K562 (cell line): ENCODE measurements at regions not wholly inside any gene's neighbourhood (a gene's known extent, or its start where the extent isn't known, plus 50 kb on each side); places are given as distances from the start of the nearest gene placed in this dataset.

Experiments
- ATAC-seq: fragments of 200-7000 bp; cut with Tn5 transposase; 3 replicates; pipeline ENCODE4 v1.9.1; 2020; ENCODE audit warnings: moderate library complexity
- BruUV-seq: library from RNA; stranded (reverse); fragments of 400-500 nt; replicated peaks from 2 replicates; lab custom pipeline; 2021; lab: Mats Ljungman, UMichigan
- CTCF ChIA-PET: fragments of 300-600 bp; formaldehyde crosslinking; extraction: SDS; loops from one replicate; lab custom pipeline; 2021; ENCODE audit warnings: low intra/inter-chr PET ratio; lab: Yijun Ruan, JAX
- POLR2A ChIA-PET: fragments of 300-600, 350-650 bp; sonication (Branson Sonifier 250); formaldehyde crosslinking; extraction: SDS; loops from one replicate; lab custom pipeline; 2021; ENCODE audit warnings: antibody characterized with exemption, inconsistent platforms; lab: Yijun Ruan, JAX
- DNase-seq, 4 experiments: peaks; one replicate each; pipeline versions ENCODE4 v3.0.0 to v3.0.0-alpha.2; 2011 to 2018; ENCODE audit warnings: low spot score in 3 of 4, mixed read lengths in 3 of 4; ENCODE audit errors: extremely low read depth in 1 of 4
- FAIRE-seq: peaks from 2 replicates; lab custom pipeline; 2011; peaks lifted over from hg19 to GRCh38; lab: Jason Lieb, UNC
- H2AFZ ChIP-seq: 2 replicates; pipeline ENCODE4 v1.6.0; 2011; ENCODE audit warnings: low read depth, low read length, control low read depth, inconsistent platforms
- H3K27ac ChIP-seq: fragments of 200-600 bp; 3 replicates; pipeline ENCODE4 v1.8.0; 2011; ENCODE audit warnings: low read depth, mild to moderate bottlenecking, control low read depth, inconsistent platforms, low read length, moderate library complexity, mixed read lengths; ENCODE audit errors: extremely low read depth
- H3K27me3 ChIP-seq, 2 experiments: fragments of 300-600 bp in 1 of 2; 2 replicates in 1 of 2; 3 replicates in 1 of 2; pipeline versions ENCODE4 v1.6.0 to v1.8.0; 2011; ENCODE audit warnings: inconsistent platforms in 2 of 2, low read length in 2 of 2, mild to moderate bottlenecking in 1 of 2, mixed read lengths in 1 of 2, moderate library complexity in 1 of 2; ENCODE audit not compliant: control insufficient read depth in 2 of 2, insufficient read depth in 2 of 2
- H3K36me3 ChIP-seq: fragments of 300-600 bp; 3 replicates; pipeline ENCODE4 v1.8.0; 2011; ENCODE audit warnings: mild to moderate bottlenecking, low read length, inconsistent platforms; ENCODE audit not compliant: control insufficient read depth, insufficient read depth
- H3K4me1 ChIP-seq, 2 experiments: fragments of 200-600 bp in 1 of 2; replicated peaks in 1 of 2; 2 replicates in 1 of 2; 3 replicates in 1 of 2; pipeline versions ENCODE4 v1.5.1 to v1.8.0; 2011; ENCODE audit warnings: inconsistent platforms in 2 of 2, low read length in 2 of 2, mild to moderate bottlenecking in 1 of 2, mixed read lengths in 1 of 2, moderate library complexity in 1 of 2; ENCODE audit not compliant: control insufficient read depth in 2 of 2, insufficient read depth in 2 of 2
- H3K4me2 ChIP-seq: 2 replicates; pipeline ENCODE4 v1.6.1; 2011; ENCODE audit warnings: low read length, control low read depth, inconsistent platforms, mixed read lengths; ENCODE audit not compliant: insufficient read depth
- H3K4me3 ChIP-seq: fragments of 200-600 bp; sonication (generic), shearing (Covaris generic); 2 replicates; pipeline ENCODE4 v1.5.1; 2016; ENCODE audit warnings: control low read depth, inconsistent platforms
- H3K79me2 ChIP-seq: fragments of 200-600 bp; 3 replicates; pipeline ENCODE4 v1.8.0; 2011; ENCODE audit warnings: low read length, inconsistent platforms; ENCODE audit not compliant: control insufficient read depth, insufficient read depth
- H3K9ac ChIP-seq, 2 experiments: 2 replicates each; pipeline versions ENCODE4 v1.6.0 to v1.6.1; 2011; ENCODE audit warnings: low read depth in 2 of 2, low read length in 2 of 2, control low read depth in 1 of 2, inconsistent platforms in 1 of 2, mild to moderate bottlenecking in 1 of 2, mixed read lengths in 1 of 2; ENCODE audit not compliant: insufficient read depth in 1 of 2
- H3K9me1 ChIP-seq: one replicate; pipeline ENCODE4 v1.6.0; 2011; ENCODE audit warnings: inconsistent platforms, mild to moderate bottlenecking, low read length, moderate library complexity; ENCODE audit not compliant: control insufficient read depth, insufficient read depth
- H3K9me3 ChIP-seq: replicated peaks from 2 replicates; pipeline ENCODE4 v1.5.1; 2011; ENCODE audit warnings: low read depth, low read length, inconsistent platforms; ENCODE audit not compliant: control insufficient read depth, insufficient read depth
- H4K20me1 ChIP-seq: replicated peaks from 2 replicates; pipeline ENCODE4 v1.6.1; 2011; ENCODE audit warnings: low read length, inconsistent platforms, mixed read lengths; ENCODE audit not compliant: control insufficient read depth, insufficient read depth
- BCL6 ChIP-seq: fragments of 250-450 bp; sonication (Bioruptor Pico); IDR thresholded peaks from 2 replicates; pipeline ENCODE4 v1.4.0; 2020
- DPF2 ChIP-seq: fragments of 450-650 bp; IDR thresholded peaks from 2 replicates; pipeline ENCODE4 v1.6.1; 2016
- KDM1A ChIP-seq, 2 experiments: fragments of 450-650 bp; IDR thresholded peaks; 2 replicates each; pipeline ENCODE4 v1.6.1; 2016; ENCODE audit warnings: mild to moderate bottlenecking in 2 of 2
- NFIC ChIP-seq: fragments of 450-650 bp; IDR thresholded peaks from 2 replicates; pipeline ENCODE4 v1.6.1; 2017; ENCODE audit warnings: mild to moderate bottlenecking, inconsistent platforms
- NFRKB ChIP-seq: fragments of 450-650 bp; IDR thresholded peaks from 2 replicates; pipeline ENCODE4 v1.6.1; 2016; ENCODE audit warnings: low read depth
- POLR2A ChIP-seq: fragments of 450-650 bp; conservative IDR thresholded peaks from 2 replicates; pipeline ENCODE4 v1.6.1; 2016
- PTRF ChIP-seq: fragments of 450-650 bp; IDR thresholded peaks from 2 replicates; pipeline ENCODE4 v1.6.1; 2016; ENCODE audit warnings: mild to moderate bottlenecking, missing genetic modification characterization, missing compliant biosample characterization
- RFX1 ChIP-seq: fragments of 450-650 bp; IDR thresholded peaks from 2 replicates; pipeline ENCODE4 v1.6.1; 2016; ENCODE audit warnings: mild to moderate bottlenecking, moderate library complexity
- RHOXF2B ChIP-seq: fragments of 250-450 bp; sonication (Bioruptor Pico); conservative IDR thresholded peaks from 2 replicates; pipeline ENCODE4 v1.5.1; 2021
- RNF2 ChIP-seq: sonication (generic); IDR thresholded peaks from 2 replicates; pipeline ENCODE4 v1.6.1; 2016
- WGBS: fragments of 100-300 bp; shearing (Covaris generic); methylation state at CpG from one replicate; pipeline ENCODE4 v1.1.6; 2016; ENCODE audit warnings: low coverage, mixed read lengths; ENCODE audit not compliant: insufficient coverage; ENCODE audit errors: missing lambda C conversion rate; 5-methylcytosine and 5-hydroxymethylcytosine counted together
- in situ Hi-C: fragments of 300-500 bp; cut with MboI; formaldehyde crosslinking; loops from 4 replicates; pipeline ENCODE4 v1.15.0; 2018; ENCODE audit warnings: inconsistent platforms, mixed read lengths
- intact Hi-C: fragments of 100-400 bp; cut with micrococcal nuclease; formaldehyde crosslinking; loops from 2 replicates; pipeline ENCODE4 v1.14.2; 2022
- TF ChIP-seq, protein P1 (sequence below): sonication (generic); formaldehyde crosslinking; IDR thresholded peaks from 2 replicates; pipeline ENCODE4 v1.8.1; 2023; ENCODE audit warnings: missing genetic modification reagents, mild to moderate bottlenecking, borderline replicate concordance
- TF ChIP-seq, protein P2 (sequence below): sonication (generic); formaldehyde crosslinking; IDR thresholded peaks from 2 replicates; pipeline ENCODE4 v1.8.0; 2022; ENCODE audit warnings: missing genetic modification reagents, mild to moderate bottlenecking, moderate library complexity, borderline replicate concordance
- TF ChIP-seq, protein P3 (sequence below): fragments of 450-650 bp; formaldehyde crosslinking; IDR thresholded peaks from 2 replicates; pipeline ENCODE4 v1.4.0; 2022; ENCODE audit warnings: missing genetic modification characterization
- TF ChIP-seq, protein P4 (sequence below), 2 experiments: IDR thresholded peaks; 2 replicates each; pipeline ENCODE4 v1.6.1; 2012; ENCODE audit warnings: improper control_type of control experiment in 2 of 2, low read depth in 2 of 2, low read length in 2 of 2, borderline replicate concordance in 1 of 2
- TF ChIP-seq, protein P5 (sequence below): fragments of 250-450 bp; sonication (Bioruptor Pico); IDR thresholded peaks from 2 replicates; pipeline ENCODE4 v1.5.0; 2020; ENCODE audit warnings: mild to moderate bottlenecking

DNA sequence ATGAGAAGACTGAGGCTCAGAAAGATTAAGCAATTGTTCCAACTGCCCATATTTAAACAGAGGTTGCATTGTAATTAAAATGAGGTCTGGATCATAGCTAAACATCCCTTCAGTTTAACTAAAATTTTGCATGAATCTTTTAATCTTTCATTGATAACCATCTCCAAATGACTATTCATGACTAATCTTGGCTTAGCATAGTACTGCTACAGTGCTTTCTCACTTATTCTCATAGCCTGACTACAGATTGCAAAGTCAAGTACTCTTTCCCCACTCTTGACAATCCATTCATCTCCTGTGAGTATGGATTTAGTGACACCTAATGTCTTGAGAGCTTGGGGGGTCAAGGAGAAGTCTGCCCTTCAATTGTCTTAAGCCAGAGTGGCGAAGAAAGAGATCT lies 258.4 kb downstream of the RFC3 start:
- in situ Hi-C loops = no loop called here
- TF ChIP-seq, protein P1, sequence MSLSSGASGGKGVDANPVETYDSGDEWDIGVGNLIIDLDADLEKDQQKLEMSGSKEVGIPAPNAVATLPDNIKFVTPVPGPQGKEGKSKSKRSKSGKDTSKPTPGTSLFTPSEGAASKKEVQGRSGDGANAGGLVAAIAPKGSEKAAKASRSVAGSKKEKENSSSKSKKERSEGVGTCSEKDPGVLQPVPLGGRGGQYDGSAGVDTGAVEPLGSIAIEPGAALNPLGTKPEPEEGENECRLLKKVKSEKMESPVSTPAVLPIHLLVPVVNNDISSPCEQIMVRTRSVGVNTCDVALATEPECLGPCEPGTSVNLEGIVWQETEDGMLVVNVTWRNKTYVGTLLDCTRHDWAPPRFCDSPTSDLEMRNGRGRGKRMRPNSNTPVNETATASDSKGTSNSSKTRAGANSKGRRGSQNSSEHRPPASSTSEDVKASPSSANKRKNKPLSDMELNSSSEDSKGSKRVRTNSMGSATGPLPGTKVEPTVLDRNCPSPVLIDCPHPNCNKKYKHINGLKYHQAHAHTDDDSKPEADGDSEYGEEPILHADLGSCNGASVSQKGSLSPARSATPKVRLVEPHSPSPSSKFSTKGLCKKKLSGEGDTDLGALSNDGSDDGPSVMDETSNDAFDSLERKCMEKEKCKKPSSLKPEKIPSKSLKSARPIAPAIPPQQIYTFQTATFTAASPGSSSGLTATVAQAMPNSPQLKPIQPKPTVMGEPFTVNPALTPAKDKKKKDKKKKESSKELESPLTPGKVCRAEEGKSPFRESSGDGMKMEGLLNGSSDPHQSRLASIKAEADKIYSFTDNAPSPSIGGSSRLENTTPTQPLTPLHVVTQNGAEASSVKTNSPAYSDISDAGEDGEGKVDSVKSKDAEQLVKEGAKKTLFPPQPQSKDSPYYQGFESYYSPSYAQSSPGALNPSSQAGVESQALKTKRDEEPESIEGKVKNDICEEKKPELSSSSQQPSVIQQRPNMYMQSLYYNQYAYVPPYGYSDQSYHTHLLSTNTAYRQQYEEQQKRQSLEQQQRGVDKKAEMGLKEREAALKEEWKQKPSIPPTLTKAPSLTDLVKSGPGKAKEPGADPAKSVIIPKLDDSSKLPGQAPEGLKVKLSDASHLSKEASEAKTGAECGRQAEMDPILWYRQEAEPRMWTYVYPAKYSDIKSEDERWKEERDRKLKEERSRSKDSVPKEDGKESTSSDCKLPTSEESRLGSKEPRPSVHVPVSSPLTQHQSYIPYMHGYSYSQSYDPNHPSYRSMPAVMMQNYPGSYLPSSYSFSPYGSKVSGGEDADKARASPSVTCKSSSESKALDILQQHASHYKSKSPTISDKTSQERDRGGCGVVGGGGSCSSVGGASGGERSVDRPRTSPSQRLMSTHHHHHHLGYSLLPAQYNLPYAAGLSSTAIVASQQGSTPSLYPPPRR = no peak
- TF ChIP-seq RFX1 (no peak), POLR2A (no peak), KDM1A (IDR thresholded peaks at IDR 0.05) (no peak), NFRKB (no peak), RHOXF2B (CRISPR knock-in tag) (no peak), NFIC (no peak), BCL6 (CRISPR knock-in tag) (no peak), PTRF (tag) (no peak), RNF2 (no peak), DPF2 (no peak)
- TF ChIP-seq, protein P2, sequence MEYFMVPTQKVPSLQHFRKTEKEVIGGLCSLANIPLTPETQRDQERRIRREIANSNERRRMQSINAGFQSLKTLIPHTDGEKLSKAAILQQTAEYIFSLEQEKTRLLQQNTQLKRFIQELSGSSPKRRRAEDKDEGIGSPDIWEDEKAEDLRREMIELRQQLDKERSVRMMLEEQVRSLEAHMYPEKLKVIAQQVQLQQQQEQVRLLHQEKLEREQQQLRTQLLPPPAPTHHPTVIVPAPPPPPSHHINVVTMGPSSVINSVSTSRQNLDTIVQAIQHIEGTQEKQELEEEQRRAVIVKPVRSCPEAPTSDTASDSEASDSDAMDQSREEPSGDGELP (CRISPR knock-in tag) = no peak
- TF ChIP-seq, protein P3, sequence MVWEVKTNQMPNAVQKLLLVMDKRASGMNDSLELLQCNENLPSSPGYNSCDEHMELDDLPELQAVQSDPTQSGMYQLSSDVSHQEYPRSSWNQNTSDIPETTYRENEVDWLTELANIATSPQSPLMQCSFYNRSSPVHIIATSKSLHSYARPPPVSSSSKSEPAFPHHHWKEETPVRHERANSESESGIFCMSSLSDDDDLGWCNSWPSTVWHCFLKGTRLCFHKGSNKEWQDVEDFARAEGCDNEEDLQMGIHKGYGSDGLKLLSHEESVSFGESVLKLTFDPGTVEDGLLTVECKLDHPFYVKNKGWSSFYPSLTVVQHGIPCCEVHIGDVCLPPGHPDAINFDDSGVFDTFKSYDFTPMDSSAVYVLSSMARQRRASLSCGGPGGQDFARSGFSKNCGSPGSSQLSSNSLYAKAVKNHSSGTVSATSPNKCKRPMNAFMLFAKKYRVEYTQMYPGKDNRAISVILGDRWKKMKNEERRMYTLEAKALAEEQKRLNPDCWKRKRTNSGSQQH (CRISPR knock-in tag) = no peak
- TF ChIP-seq, protein P4, sequence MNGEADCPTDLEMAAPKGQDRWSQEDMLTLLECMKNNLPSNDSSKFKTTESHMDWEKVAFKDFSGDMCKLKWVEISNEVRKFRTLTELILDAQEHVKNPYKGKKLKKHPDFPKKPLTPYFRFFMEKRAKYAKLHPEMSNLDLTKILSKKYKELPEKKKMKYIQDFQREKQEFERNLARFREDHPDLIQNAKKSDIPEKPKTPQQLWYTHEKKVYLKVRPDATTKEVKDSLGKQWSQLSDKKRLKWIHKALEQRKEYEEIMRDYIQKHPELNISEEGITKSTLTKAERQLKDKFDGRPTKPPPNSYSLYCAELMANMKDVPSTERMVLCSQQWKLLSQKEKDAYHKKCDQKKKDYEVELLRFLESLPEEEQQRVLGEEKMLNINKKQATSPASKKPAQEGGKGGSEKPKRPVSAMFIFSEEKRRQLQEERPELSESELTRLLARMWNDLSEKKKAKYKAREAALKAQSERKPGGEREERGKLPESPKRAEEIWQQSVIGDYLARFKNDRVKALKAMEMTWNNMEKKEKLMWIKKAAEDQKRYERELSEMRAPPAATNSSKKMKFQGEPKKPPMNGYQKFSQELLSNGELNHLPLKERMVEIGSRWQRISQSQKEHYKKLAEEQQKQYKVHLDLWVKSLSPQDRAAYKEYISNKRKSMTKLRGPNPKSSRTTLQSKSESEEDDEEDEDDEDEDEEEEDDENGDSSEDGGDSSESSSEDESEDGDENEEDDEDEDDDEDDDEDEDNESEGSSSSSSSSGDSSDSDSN (IDR thresholded peaks at IDR 0.05; ENCODE audit: borderline replicate concordance in 1 of 2, low read depth in 2 of 2, low read length in 2 of 2) = no peak
- TF ChIP-seq, protein P5, sequence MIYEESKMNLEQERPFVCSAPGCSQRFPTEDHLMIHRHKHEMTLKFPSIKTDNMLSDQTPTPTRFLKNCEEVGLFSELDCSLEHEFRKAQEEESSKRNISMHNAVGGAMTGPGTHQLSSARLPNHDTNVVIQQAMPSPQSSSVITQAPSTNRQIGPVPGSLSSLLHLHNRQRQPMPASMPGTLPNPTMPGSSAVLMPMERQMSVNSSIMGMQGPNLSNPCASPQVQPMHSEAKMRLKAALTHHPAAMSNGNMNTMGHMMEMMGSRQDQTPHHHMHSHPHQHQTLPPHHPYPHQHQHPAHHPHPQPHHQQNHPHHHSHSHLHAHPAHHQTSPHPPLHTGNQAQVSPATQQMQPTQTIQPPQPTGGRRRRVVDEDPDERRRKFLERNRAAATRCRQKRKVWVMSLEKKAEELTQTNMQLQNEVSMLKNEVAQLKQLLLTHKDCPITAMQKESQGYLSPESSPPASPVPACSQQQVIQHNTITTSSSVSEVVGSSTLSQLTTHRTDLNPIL (CRISPR knock-in tag) = no peak

More for the DNA sequence above, 258.4 kb downstream of the RFC3 start:
- Histone ChIP-seq H3K27ac (no peak overlapping the region), H3K9me1 (no peaks in the 10 kb centered on the region), H3K9me3 (no peaks in the 10 kb centered on the region), H3K4me3 (no peak overlapping the region), H3K27me3 (no peaks in the 10 kb centered on the region), H3K4me2 (no peak overlapping the region), H3K4me1 (no peaks in the 10 kb centered on the region), H4K20me1 (no peaks in the 10 kb centered on the region), H2AFZ (no peak overlapping the region), H3K79me2 (no peaks in the 10 kb centered on the region), H3K36me3 (no peaks in the 10 kb centered on the region), H3K9ac (no peak overlapping the region)
- intact Hi-C loops = no loop called here
- no peak for FAIRE-seq
- CTCF ChIA-PET = no interaction called here
- BruUV-seq = no TSS peak
- POLR2A ChIA-PET = no interaction called here
- WGBS = no CpG with 5 or more reads among the region's 1 CpG
- no peak for ATAC-seq
- no peak for DNase-seq
